ENCODE measurements at regions not wholly inside any gene's neighbourhood (a gene's known extent, or its start where the extent isn't known, plus 50 kb on each side); places are given as distances from the start of the nearest gene placed in this dataset.

DNA sequence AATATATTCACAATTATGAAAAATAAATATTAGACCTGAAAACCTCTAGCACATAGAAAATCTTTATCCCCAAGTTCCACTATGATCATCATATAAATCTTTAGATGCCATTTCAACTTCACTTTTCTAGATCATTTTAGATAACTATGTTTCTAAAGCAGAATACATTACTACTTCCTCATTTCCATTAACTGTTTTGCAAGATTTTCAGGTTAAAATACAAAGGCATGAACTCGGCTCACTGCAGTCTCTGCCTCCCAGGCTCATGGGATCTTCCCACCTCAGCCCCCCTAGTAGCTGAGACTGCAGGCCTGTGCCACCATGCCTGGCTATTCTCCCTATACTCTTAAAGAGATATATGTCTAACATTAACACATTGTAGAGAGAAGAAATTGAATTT, 1365.9 kb upstream of the AGA start:
- TF ChIP-seq POLR2A (IDR thresholded peaks at IDR 0.05; ENCODE audit: low read length), result no peak
- TF ChIP-seq GATA1 (IDR thresholded peaks at IDR 0.05; ENCODE audit: low read depth, low read length), result no peak

Data from erythroblast (primary cell).